Karpas-422 (cell line): ENCODE measurements at regions not wholly inside any gene's neighbourhood (a gene's known extent, or its start where the extent isn't known, plus 50 kb on each side); places are given as distances from the start of the nearest gene placed in this dataset.

Experiments
- DNase-seq: peaks from one replicate; pipeline ENCODE4 v3.0.0-alpha.2; 2015
- H2AFZ ChIP-seq: fragments of 200-600 bp; sonication (generic); 2 replicates; pipeline ENCODE4 v1.6.1; 2014; ENCODE audit warnings: antibody characterized with exemption, low read length, mixed read lengths
- H3K27ac ChIP-seq: fragments of 200-600 bp; sonication (generic); 2 replicates; pipeline ENCODE4 v1.5.1; 2014; ENCODE audit warnings: mild to moderate bottlenecking, low read length, moderate library complexity
- H3K27me3 ChIP-seq: fragments of 200-600 bp; sonication (generic); 2 replicates; pipeline ENCODE4 v1.6.1; 2014; ENCODE audit warnings: low read length, mixed read lengths
- H3K36me3 ChIP-seq: fragments of 200-600 bp; sonication (generic); 2 replicates; pipeline ENCODE4 v1.6.1; 2014; ENCODE audit warnings: low read length, mixed read lengths; ENCODE audit not compliant: insufficient read depth
- H3K4me1 ChIP-seq: fragments of 200-600 bp; sonication (generic); 2 replicates; pipeline ENCODE4 v1.6.1; 2014; ENCODE audit warnings: mild to moderate bottlenecking, low read length, mixed read lengths
- H3K4me2 ChIP-seq: fragments of 200-600 bp; sonication (generic); 2 replicates; pipeline ENCODE4 v1.6.1; 2014; ENCODE audit warnings: low read length, low read depth, mild to moderate bottlenecking; ENCODE audit not compliant: poor library complexity, severe bottlenecking
- H3K4me3 ChIP-seq: fragments of 200-600 bp; sonication (generic); 2 replicates; pipeline ENCODE4 v1.5.1; 2014; ENCODE audit warnings: mild to moderate bottlenecking, antibody characterized with exemption, low read length, mixed read lengths
- H3K79me2 ChIP-seq: fragments of 200-600 bp; sonication (generic); 2 replicates; pipeline ENCODE4 v1.6.1; 2014; ENCODE audit warnings: mild to moderate bottlenecking, low read length, mixed read lengths
- H3K9ac ChIP-seq: fragments of 200-600 bp; sonication (generic); 2 replicates; pipeline ENCODE4 v1.6.0; 2014; ENCODE audit warnings: low read length
- H3K9me2 ChIP-seq: fragments of 200-600 bp; sonication (generic), shearing (Covaris generic); replicated peaks from 2 replicates; pipeline ENCODE4 v1.6.0; 2014; ENCODE audit warnings: mild to moderate bottlenecking, low read length, moderate library complexity; ENCODE audit not compliant: insufficient read depth
- H3K9me3 ChIP-seq: fragments of 300-700, 200-600 bp; sonication (generic); 2 replicates; pipeline ENCODE4 v1.6.1; 2014; ENCODE audit warnings: low read length, mixed read lengths
- H4K20me1 ChIP-seq: fragments of 200-600 bp; sonication (generic); 2 replicates; pipeline ENCODE4 v1.6.1; 2014; ENCODE audit warnings: mild to moderate bottlenecking, antibody characterized with exemption, low read length, low read depth; ENCODE audit not compliant: insufficient read depth

GRCh38 chr2:19846567-19846966 lies 55.2 kb downstream of the TTC32 start:
- H3K9me3 ChIP-seq = no peaks in the 10 kb centered on the region

DNA sequence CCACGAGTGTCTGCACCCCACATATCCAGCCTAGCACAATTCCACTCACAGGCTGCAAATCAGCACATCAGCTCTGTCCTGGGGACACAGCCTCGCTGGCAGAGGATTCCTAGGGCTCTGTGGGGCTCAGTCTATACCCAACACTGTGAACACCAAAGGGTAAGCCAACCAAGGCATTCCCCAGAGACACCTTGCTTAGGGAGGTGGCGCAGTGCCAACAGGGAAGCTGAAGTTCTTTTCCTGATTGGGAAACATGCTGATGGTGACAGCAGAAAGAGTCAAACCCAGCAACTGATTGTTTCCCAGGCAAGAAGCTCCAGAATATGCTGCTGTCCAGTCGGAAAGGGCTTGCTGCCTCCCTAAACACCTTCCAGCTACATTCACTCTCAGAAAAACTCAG lies 55.8 kb downstream of the TTC32 start:
- Histone ChIP-seq H3K4me3 (no peak overlapping the region), H3K27me3 (no peaks in the 10 kb centered on the region), H3K9ac (no peak overlapping the region), H2AFZ (no peak overlapping the region), H3K79me2 (no peaks in the 10 kb centered on the region), H3K4me1 (no peaks in the 10 kb centered on the region), H3K9me2 (no peaks in the 10 kb centered on the region), H3K4me2 (no peak overlapping the region), H3K27ac (no peak overlapping the region), H3K36me3 (no peaks in the 10 kb centered on the region), H4K20me1 (no peaks in the 10 kb centered on the region), H3K9me3 (no peaks in the 10 kb centered on the region)
- DNase-seq = no peak

More at GRCh38 chr2:19846567-19846966, 55.2 kb downstream of the TTC32 start:
- no peaks in the 10 kb centered on the region for H3K79me2 ChIP-seq
- no peaks in the 10 kb centered on the region for H3K36me3 ChIP-seq
- H3K4me2 ChIP-seq = no peak overlapping the region
- no peak overlapping the region for H2AFZ ChIP-seq
- no peak overlapping the region for H3K4me3 ChIP-seq
- no peaks in the 10 kb centered on the region for H4K20me1 ChIP-seq
- no peak for DNase-seq
- H3K27me3 ChIP-seq = no peaks in the 10 kb centered on the region
- H3K9ac ChIP-seq = no peak overlapping the region
- H3K9me2 ChIP-seq = no peaks in the 10 kb centered on the region
- H3K4me1 ChIP-seq = no peaks in the 10 kb centered on the region
- no peak overlapping the region for H3K27ac ChIP-seq

DNA sequence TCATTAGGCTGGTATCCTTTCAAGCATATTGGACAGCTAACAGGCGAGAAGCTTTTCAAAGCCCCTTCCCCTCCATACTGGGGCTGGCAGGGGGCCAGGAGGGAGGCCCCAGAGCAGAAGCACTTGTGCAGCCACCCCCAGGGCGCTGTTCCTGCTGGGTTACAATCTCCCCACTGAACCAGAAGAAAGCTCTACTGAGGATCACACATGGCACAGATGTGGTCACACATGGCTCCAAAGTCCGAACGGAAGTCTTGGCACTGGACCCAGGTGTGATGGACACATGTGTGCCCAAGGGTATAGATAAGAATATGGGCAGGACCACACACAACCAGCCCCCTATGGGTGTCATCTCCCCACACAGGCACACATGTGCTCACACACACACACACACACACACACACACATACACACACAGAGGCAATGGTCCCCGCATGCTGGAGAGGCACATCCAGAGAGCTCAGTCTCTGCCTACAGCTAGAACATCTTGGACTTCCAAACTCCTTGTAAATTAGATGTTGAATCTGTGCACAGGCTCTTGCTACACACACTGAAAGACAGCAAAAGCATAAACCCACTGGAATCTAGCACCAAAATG lies 56.4 kb downstream of the TTC32 start:
- H2AFZ ChIP-seq = no peak overlapping the region
- H3K27me3 ChIP-seq = no peaks in the 10 kb centered on the region
- no peaks in the 10 kb centered on the region for H3K36me3 ChIP-seq
- no peaks in the 10 kb centered on the region for H3K9me2 ChIP-seq
- H3K9ac ChIP-seq = no peak overlapping the region
- no peak overlapping the region for H3K27ac ChIP-seq
- H3K79me2 ChIP-seq = no peaks in the 10 kb centered on the region
- no peaks in the 10 kb centered on the region for H4K20me1 ChIP-seq
- H3K4me1 ChIP-seq = no peaks in the 10 kb centered on the region
- H3K9me3 ChIP-seq = no peaks in the 10 kb centered on the region
- no peak overlapping the region for H3K4me3 ChIP-seq
- no peak for DNase-seq
- no peak overlapping the region for H3K4me2 ChIP-seq

- H3K79me2 ChIP-seq = no peaks in the 10 kb centered on the region
- no peak overlapping the region for H3K9ac ChIP-seq
- H2AFZ ChIP-seq = no peak overlapping the region
- H3K4me2 ChIP-seq = no peak overlapping the region
- no peak for DNase-seq
- no peak overlapping the region for H3K4me3 ChIP-seq
- no peaks in the 10 kb centered on the region for H3K4me1 ChIP-seq
- no peaks in the 10 kb centered on the region for H3K9me3 ChIP-seq
- H3K27me3 ChIP-seq = no peaks in the 10 kb centered on the region
- no peak overlapping the region for H3K27ac ChIP-seq
- H4K20me1 ChIP-seq = no peaks in the 10 kb centered on the region
- no peaks in the 10 kb centered on the region for H3K36me3 ChIP-seq
- H3K9me2 ChIP-seq = no peaks in the 10 kb centered on the region
Observed at GRCh38 chr2:19844750-19845149, 57.0 kb downstream of the TTC32 start.

DNA sequence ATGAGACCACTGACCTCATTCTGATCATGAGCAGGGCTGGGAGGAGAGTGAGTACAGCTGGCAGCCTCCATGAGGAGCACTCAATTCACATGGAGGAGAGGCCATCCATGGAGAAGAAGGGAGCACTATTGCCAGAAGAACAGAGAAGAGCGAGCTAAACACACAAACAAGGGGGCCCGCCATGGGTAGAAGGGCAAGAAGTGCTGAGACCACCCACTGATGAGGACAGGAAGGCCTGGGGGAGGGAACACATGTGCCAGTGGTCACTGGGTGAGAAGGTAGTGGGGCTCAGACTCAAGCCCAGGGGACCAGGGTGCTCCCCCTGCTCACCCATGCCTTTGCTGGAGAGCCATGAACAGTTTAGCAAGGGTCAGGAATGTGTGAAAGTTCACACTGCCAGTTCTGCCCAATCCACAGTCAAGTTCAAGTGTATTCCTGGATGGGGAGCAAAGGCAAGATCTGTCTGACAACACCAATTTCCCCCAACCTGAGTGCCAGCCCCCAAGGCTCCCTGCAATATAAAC lies 57.7 kb downstream of the TTC32 start:
- H2AFZ ChIP-seq = no peak overlapping the region
- H3K9ac ChIP-seq = no peak overlapping the region
- H3K4me2 ChIP-seq = no peak overlapping the region
- DNase-seq = no peak
- H3K9me2 ChIP-seq = no peaks in the 10 kb centered on the region
- H3K36me3 ChIP-seq = no peaks in the 10 kb centered on the region
- no peaks in the 10 kb centered on the region for H3K4me1 ChIP-seq
- no peaks in the 10 kb centered on the region for H4K20me1 ChIP-seq
- no peaks in the 10 kb centered on the region for H3K79me2 ChIP-seq
- no peak overlapping the region for H3K27ac ChIP-seq
- H3K4me3 ChIP-seq = no peak overlapping the region
- H3K27me3 ChIP-seq = no peaks in the 10 kb centered on the region
- no peaks in the 10 kb centered on the region for H3K9me3 ChIP-seq

- H3K9me3 ChIP-seq = no peaks in the 10 kb centered on the region
- no peaks in the 10 kb centered on the region for H3K36me3 ChIP-seq
- H3K9me2 ChIP-seq = no peaks in the 10 kb centered on the region
- no peak overlapping the region for H3K4me3 ChIP-seq
- no peaks in the 10 kb centered on the region for H4K20me1 ChIP-seq
- no peak overlapping the region for H3K9ac ChIP-seq
- DNase-seq = no peak
- no peaks in the 10 kb centered on the region for H3K27me3 ChIP-seq
- no peak overlapping the region for H2AFZ ChIP-seq
- no peak overlapping the region for H3K27ac ChIP-seq
- H3K79me2 ChIP-seq = no peaks in the 10 kb centered on the region
- no peak overlapping the region for H3K4me2 ChIP-seq
- no peaks in the 10 kb centered on the region for H3K4me1 ChIP-seq
Observed at GRCh38 chr2:19841918-19842693, 59.7 kb downstream of the TTC32 start.

DNA sequence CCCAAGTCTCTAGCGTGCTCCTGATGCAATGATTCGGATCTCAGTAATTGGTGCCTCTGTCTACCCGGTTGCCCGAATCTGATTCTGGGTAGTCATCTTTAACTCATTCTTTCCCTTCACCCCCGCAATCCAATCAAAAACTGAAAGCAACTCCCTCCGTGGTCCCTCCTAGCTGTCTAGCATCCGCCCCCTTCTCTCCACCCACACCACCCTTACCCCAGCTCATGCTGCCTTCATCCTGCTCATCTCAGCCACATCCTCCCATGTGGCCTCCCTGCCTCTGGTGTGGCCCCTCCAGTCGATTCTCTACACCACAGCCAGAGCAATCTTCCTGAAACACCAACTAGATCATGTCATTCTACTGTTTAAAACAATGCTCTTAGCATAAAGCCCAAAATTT lies 62.3 kb downstream of the TTC32 start:
- Histone ChIP-seq H3K27me3 (no peaks in the 10 kb centered on the region), H3K4me2 (no peak overlapping the region), H3K9me2 (no peaks in the 10 kb centered on the region), H3K4me1 (no peaks in the 10 kb centered on the region), H3K27ac (no peak overlapping the region), H3K79me2 (no peaks in the 10 kb centered on the region), H3K9me3 (no peaks in the 10 kb centered on the region), H3K9ac (no peak overlapping the region), H3K36me3 (no peaks in the 10 kb centered on the region), H3K4me3 (no peak overlapping the region), H2AFZ (no peak overlapping the region), H4K20me1 (no peaks in the 10 kb centered on the region)
- no peak for DNase-seq

DNA sequence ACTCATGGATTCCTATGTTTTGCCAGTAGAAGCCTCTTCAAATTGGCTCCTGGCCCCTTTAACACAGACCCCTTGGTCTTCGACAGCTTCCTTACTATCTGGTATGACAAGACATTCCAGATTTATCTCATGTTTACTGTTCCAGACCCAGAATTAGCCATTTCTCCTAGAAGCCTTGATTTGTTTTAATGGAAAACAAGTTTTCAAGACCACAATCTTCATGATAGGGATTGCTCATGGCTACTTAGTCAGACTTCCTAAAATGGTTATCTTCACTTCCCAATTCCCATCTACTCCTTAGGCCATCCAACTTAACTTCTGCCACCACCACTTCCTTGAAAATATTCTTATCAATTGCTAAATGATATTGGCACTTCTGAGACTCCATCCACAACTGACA lies 63.2 kb downstream of the TTC32 start:
- DNase-seq = no peak
- no peaks in the 10 kb centered on the region for H3K36me3 ChIP-seq

More for the DNA sequence above, 63.2 kb downstream of the TTC32 start:
- Histone ChIP-seq H4K20me1 (no peaks in the 10 kb centered on the region), H3K4me3 (no peak overlapping the region), H3K4me2 (no peak overlapping the region), H3K27ac (no peak overlapping the region), H3K9me2 (no peaks in the 10 kb centered on the region), H3K79me2 (no peaks in the 10 kb centered on the region), H3K9me3 (no peaks in the 10 kb centered on the region), H3K9ac (no peak overlapping the region), H2AFZ (no peak overlapping the region), H3K4me1 (no peaks in the 10 kb centered on the region), H3K27me3 (no peaks in the 10 kb centered on the region)
